ENCODE measurements at regions not wholly inside any gene's neighbourhood (a gene's known extent, or its start where the extent isn't known, plus 50 kb on each side); places are given as distances from the start of the nearest gene placed in this dataset.
A peak's percentile ranks its signal among the peaks of the same experiment; 100 is the strongest.
"Not testable (repeated sequence)": the region's sequence is repeated elsewhere in the genome, so short reads cannot be mapped to it uniquely, and the experiment has no call there.

GRCh38 chr19:30941591-30941990 lies 407.6 kb downstream of the TSHZ3 start:
- H3K4me3 ChIP-seq (ENCODE audit: low read length) = no peak overlapping the region
- intact Hi-C loops (cut with DNase I) = no loop called here

GRCh38 chr19:30936276-30936675 lies 413.0 kb downstream of the TSHZ3 start:
- DNase-seq = no peak
- Histone ChIP-seq H3K27me3 (ENCODE audit: control insufficient read depth, insufficient read depth) (no peaks in the 10 kb centered on the region), H3K4me3 (ENCODE audit: low read length) (no peak overlapping the region), H3K9me3 (ENCODE audit: control insufficient read depth, low read length) (no peaks in the 10 kb centered on the region), H3K27ac (ENCODE audit: low read length) (no peak overlapping the region), H3K4me1 (ENCODE audit: control insufficient read depth, insufficient read depth, low read length) (no peaks in the 10 kb centered on the region)
- intact Hi-C loops (cut with DNase I) = no loop called here
- WGBS = 81% methylated on average over 5 of the region's 5 CpGs
- ATAC-seq = no peak

More at GRCh38 chr19:30941591-30941990, 407.6 kb downstream of the TSHZ3 start:
- Histone ChIP-seq H3K4me1 (ENCODE audit: control insufficient read depth, insufficient read depth, low read length) (no peaks in the 10 kb centered on the region), H3K27me3 (ENCODE audit: control insufficient read depth, insufficient read depth) (no peaks in the 10 kb centered on the region), H3K9me3 (ENCODE audit: control insufficient read depth, low read length) (no peaks in the 10 kb centered on the region), H3K27ac (ENCODE audit: low read length) (no peak overlapping the region)
- ATAC-seq (no peak), DNase-seq (no peak)
- 58% methylated on average over 3 of the region's 3 CpGs for WGBS

- Histone ChIP-seq H3K4me3 (ENCODE audit: low read length) (no peak overlapping the region), H3K4me1 (ENCODE audit: control insufficient read depth, insufficient read depth, low read length) (no peaks in the 10 kb centered on the region), H3K27ac (ENCODE audit: low read length) (no peak overlapping the region), H3K9me3 (ENCODE audit: control insufficient read depth, low read length) (no peaks in the 10 kb centered on the region), H3K27me3 (ENCODE audit: control insufficient read depth, insufficient read depth) (no peaks in the 10 kb centered on the region)
- 33% methylated on average over 4 of the region's 4 CpGs for WGBS
- ATAC-seq = no peak
- no peak for DNase-seq
- intact Hi-C loops (cut with DNase I) = no loop called here
These were observed 414.1 kb downstream of the TSHZ3 start for GRCh38 chr19:30935146-30935545.

GRCh38 chr19:30933454-30933853 lies 415.8 kb downstream of the TSHZ3 start:
- H3K4me3 ChIP-seq (ENCODE audit: low read length); DNase-seq; intact Hi-C loops (cut with DNase I); H3K27me3 ChIP-seq (ENCODE audit: control insufficient read depth, insufficient read depth); H3K9me3 ChIP-seq (ENCODE audit: control insufficient read depth, low read length); H3K4me1 ChIP-seq (ENCODE audit: control insufficient read depth, insufficient read depth, low read length); ATAC-seq; H3K27ac ChIP-seq (ENCODE audit: low read length): not testable (repeated sequence)
- 68% methylated on average over 3 of the region's 3 CpGs for WGBS

GRCh38 chr19:30932854-30933253 lies 416.4 kb downstream of the TSHZ3 start:
- Histone ChIP-seq H3K27me3 (ENCODE audit: control insufficient read depth, insufficient read depth) (no peaks in the 10 kb centered on the region), H3K4me3 (ENCODE audit: low read length) (no peak overlapping the region), H3K27ac (ENCODE audit: low read length) (no peak overlapping the region), H3K9me3 (ENCODE audit: control insufficient read depth, low read length) (no peaks in the 10 kb centered on the region), H3K4me1 (ENCODE audit: control insufficient read depth, insufficient read depth, low read length) (no peaks in the 10 kb centered on the region)
- ATAC-seq (no peak), DNase-seq (no peak)
- 49% methylated on average over 3 of the region's 3 CpGs for WGBS
- intact Hi-C loops (cut with DNase I) = no loop called here

- H3K4me1 ChIP-seq (ENCODE audit: control insufficient read depth, insufficient read depth, low read length) = no peaks in the 10 kb centered on the region
- DNase-seq = no peak
- intact Hi-C loops (cut with DNase I) = no loop called here
- H3K27me3 ChIP-seq (ENCODE audit: control insufficient read depth, insufficient read depth) = no peaks in the 10 kb centered on the region
- no peak overlapping the region for H3K4me3 ChIP-seq (ENCODE audit: low read length)
- ATAC-seq = no peak
- H3K9me3 ChIP-seq (ENCODE audit: control insufficient read depth, low read length) = no peaks in the 10 kb centered on the region
- WGBS = 65% methylated on average over 12 of the region's 12 CpGs
- no peak overlapping the region for H3K27ac ChIP-seq (ENCODE audit: low read length)
These were observed 418.1 kb downstream of the TSHZ3 start for GRCh38 chr19:30930941-30931706.

- Histone ChIP-seq H3K9me3 (ENCODE audit: control insufficient read depth, low read length) (no peaks in the 10 kb centered on the region), H3K27me3 (ENCODE audit: control insufficient read depth, insufficient read depth) (no peaks in the 10 kb centered on the region), H3K4me3 (ENCODE audit: low read length) (no peak overlapping the region), H3K4me1 (ENCODE audit: control insufficient read depth, insufficient read depth, low read length) (no peaks in the 10 kb centered on the region), H3K27ac (ENCODE audit: low read length) (no peak overlapping the region)
- 83% methylated on average over 6 of the region's 6 CpGs for whole genome bisulfite sequencing
- DNase-seq (no peak), ATAC-seq (no peak)
- intact Hi-C loops (cut with DNase I) = no loop called here
These were observed 421.5 kb downstream of the TSHZ3 start for GRCh38 chr19:30927705-30928104.

GRCh38 chr19:30924670-30925069 lies 424.6 kb downstream of the TSHZ3 start:
- Histone ChIP-seq H3K4me1 (ENCODE audit: control insufficient read depth, insufficient read depth, low read length) (no peaks in the 10 kb centered on the region), H3K27ac (ENCODE audit: low read length) (no peak overlapping the region), H3K9me3 (ENCODE audit: control insufficient read depth, low read length) (no peaks in the 10 kb centered on the region), H3K27me3 (ENCODE audit: control insufficient read depth, insufficient read depth) (no peaks in the 10 kb centered on the region), H3K4me3 (ENCODE audit: low read length) (no peak overlapping the region)
- WGBS = 68% methylated on average over 11 of the region's 11 CpGs
- ATAC-seq = peak in 1 of 2 donors; percentile 25
- intact Hi-C loops (cut with DNase I) = no loop called here
- DNase-seq = no peak

- no peak overlapping the region for H3K27ac ChIP-seq (ENCODE audit: low read length)
- H3K4me3 ChIP-seq (ENCODE audit: low read length) = no peak overlapping the region
- DNase-seq (no peak), ATAC-seq (no peak)
- no peaks in the 10 kb centered on the region for H3K27me3 ChIP-seq (ENCODE audit: control insufficient read depth, insufficient read depth)
- intact Hi-C loops (cut with DNase I) = no loop called here
- WGBS = 47% methylated on average over 11 of the region's 11 CpGs
- no peaks in the 10 kb centered on the region for H3K9me3 ChIP-seq (ENCODE audit: control insufficient read depth, low read length)
- no peaks in the 10 kb centered on the region for H3K4me1 ChIP-seq (ENCODE audit: control insufficient read depth, insufficient read depth, low read length)
These were observed 425.1 kb downstream of the TSHZ3 start for GRCh38 chr19:30924069-30924636.

- Histone ChIP-seq H3K4me3 (ENCODE audit: low read length) (no peak overlapping the region), H3K27me3 (ENCODE audit: control insufficient read depth, insufficient read depth) (no peaks in the 10 kb centered on the region), H3K27ac (ENCODE audit: low read length) (no peak overlapping the region), H3K4me1 (ENCODE audit: control insufficient read depth, insufficient read depth, low read length) (no peaks in the 10 kb centered on the region), H3K9me3 (ENCODE audit: control insufficient read depth, low read length) (no peaks in the 10 kb centered on the region)
- DNase-seq = no peak
- no peak for ATAC-seq
- intact Hi-C loops (cut with DNase I) = no loop called here
- 58% methylated on average over 4 of the region's 4 CpGs for WGBS
These were observed 425.6 kb downstream of the TSHZ3 start for GRCh38 chr19:30923621-30924020.

GRCh38 chr19:30923096-30923495 lies 426.1 kb downstream of the TSHZ3 start:
- Histone ChIP-seq H3K4me1 (ENCODE audit: control insufficient read depth, insufficient read depth, low read length) (no peaks in the 10 kb centered on the region), H3K27me3 (ENCODE audit: control insufficient read depth, insufficient read depth) (no peaks in the 10 kb centered on the region), H3K9me3 (ENCODE audit: control insufficient read depth, low read length) (no peaks in the 10 kb centered on the region), H3K27ac (ENCODE audit: low read length) (no peak overlapping the region), H3K4me3 (ENCODE audit: low read length) (no peak overlapping the region)
- ATAC-seq = no peak
- DNase-seq = no peak
- intact Hi-C loops (cut with DNase I) = no loop called here
- 62% methylated on average over 4 of the region's 4 CpGs for WGBS

Measured in right cardiac atrium (tissue), 5 donors.